ENCODE measurements at regions not wholly inside any gene's neighbourhood (a gene's known extent, or its start where the extent isn't known, plus 50 kb on each side); places are given as distances from the start of the nearest gene placed in this dataset.

GRCh38 chr9:93846349-93846748, 108.8 kb downstream of the BARX1 start:
- H3K9me3 ChIP-seq (replicated peaks; ENCODE audit: control insufficient read depth, insufficient read depth, low read length), result no peaks in the 10 kb centered on the region
- TF ChIP-seq KDM1A (IDR thresholded peaks at IDR 0.05; ENCODE audit: borderline replicate concordance), result no peak
- TF ChIP-seq SIN3A (IDR thresholded peaks at IDR 0.05; ENCODE audit: low read depth, low read length), result no peak
- TF ChIP-seq SREBF2 (IDR thresholded peaks at IDR 0.05; ENCODE audit: low read length), result no peak
- FAIRE-seq (no peak), DNase-seq (ENCODE audit: low read depth, low spot score) (no peak), ATAC-seq (no peak)
- in situ Hi-C loops (cut with MboI), result no loop called here
- no peaks in the 10 kb centered on the region for H3K27me3 ChIP-seq (replicated peaks in 1 of 2; ENCODE audit: control insufficient read depth in 2 of 2, insufficient read depth in 2 of 2, low read length in 1 of 2)
- no peak overlapping the region for H3K27ac ChIP-seq (ENCODE audit: control insufficient read depth, insufficient read depth)
- WGBS (ENCODE audit: insufficient coverage, insufficient replicate concordance, low lambda C conversion rate, missing lambda C conversion rate), result 64% methylated on average over 3 of the region's 3 CpGs
- ChIA-PET CTCF (no interaction called here), POLR2A (no interaction called here), RAD21 (ENCODE audit: unreplicated experiment) (no interaction called here), SMC1A (ENCODE audit: uncharacterized antibody, unreplicated experiment) (no interaction called here)
- H2AFZ ChIP-seq (ENCODE audit: control insufficient read depth, low read depth, low read length), result no peak overlapping the region
- no peaks in the 10 kb centered on the region for H4K20me1 ChIP-seq (ENCODE audit: control insufficient read depth, insufficient read depth)
- no peak overlapping the region for H3K9ac ChIP-seq (ENCODE audit: control insufficient read depth, insufficient read depth, low read length)
- H3K4me1 ChIP-seq (ENCODE audit: control insufficient read depth, insufficient read depth, low read length), result no peaks in the 10 kb centered on the region
- no TSS peak for BruUV-seq (replicated peaks)
- no peaks in the 10 kb centered on the region for H3K79me2 ChIP-seq (ENCODE audit: control insufficient read depth, insufficient read depth, low read length)
- intact Hi-C loops (cut with micrococcal nuclease; ENCODE audit: unreplicated experiment), result no loop called here
- H3K4me2 ChIP-seq (ENCODE audit: control insufficient read depth, insufficient read depth), result no peak overlapping the region
- no peaks in the 10 kb centered on the region for H3K36me3 ChIP-seq (ENCODE audit: control insufficient read depth in 2 of 2, insufficient read depth in 2 of 2, low read length in 1 of 2)
- H3K4me3 ChIP-seq, result no peak overlapping the region

- no peak overlapping the region for H2AFZ ChIP-seq (ENCODE audit: control insufficient read depth, low read depth, low read length)
- no peaks in the 10 kb centered on the region for H3K36me3 ChIP-seq (ENCODE audit: control insufficient read depth in 2 of 2, insufficient read depth in 2 of 2, low read length in 1 of 2)
- no peak for ATAC-seq
- intact Hi-C loops (cut with micrococcal nuclease; ENCODE audit: unreplicated experiment), result no loop called here
- SMC1A ChIA-PET (ENCODE audit: uncharacterized antibody, unreplicated experiment), result no interaction called here
- no peak overlapping the region for H3K4me2 ChIP-seq (ENCODE audit: control insufficient read depth, insufficient read depth)
- in situ Hi-C loops (cut with MboI), result no loop called here
- RAD21 ChIA-PET (ENCODE audit: unreplicated experiment), result no interaction called here
- 3% methylated on average over 3 of the region's 3 CpGs for WGBS (ENCODE audit: insufficient coverage, insufficient replicate concordance, low lambda C conversion rate, missing lambda C conversion rate)
- no peak overlapping the region for H3K27ac ChIP-seq (ENCODE audit: control insufficient read depth, insufficient read depth)
- no peaks in the 10 kb centered on the region for H4K20me1 ChIP-seq (ENCODE audit: control insufficient read depth, insufficient read depth)
- no peaks in the 10 kb centered on the region for H3K79me2 ChIP-seq (ENCODE audit: control insufficient read depth, insufficient read depth, low read length)
- DNase-seq (ENCODE audit: low read depth, low spot score), result no peak
- CTCF ChIA-PET, result no interaction called here
- FAIRE-seq, result no peak
- no peaks in the 10 kb centered on the region for H3K4me1 ChIP-seq (ENCODE audit: control insufficient read depth, insufficient read depth, low read length)
- no peak overlapping the region for H3K9ac ChIP-seq (ENCODE audit: control insufficient read depth, insufficient read depth, low read length)
- H3K9me3 ChIP-seq (replicated peaks; ENCODE audit: control insufficient read depth, insufficient read depth, low read length), result no peaks in the 10 kb centered on the region
- no TSS peak for BruUV-seq (replicated peaks)
- no peaks in the 10 kb centered on the region for H3K27me3 ChIP-seq (replicated peaks in 1 of 2; ENCODE audit: control insufficient read depth in 2 of 2, insufficient read depth in 2 of 2, low read length in 1 of 2)
- no peak overlapping the region for H3K4me3 ChIP-seq
- POLR2A ChIA-PET, result no interaction called here
- TF ChIP-seq KDM1A (IDR thresholded peaks at IDR 0.05; ENCODE audit: borderline replicate concordance), result no peak
- no peak for TF ChIP-seq PAX8 (IDR thresholded peaks at IDR 0.05)
- TF ChIP-seq RELA (IDR thresholded peaks at IDR 0.05; ENCODE audit: borderline replicate concordance, partially characterized antibody), result no peak
- TF ChIP-seq BCL11A (IDR thresholded peaks at IDR 0.05; ENCODE audit: low read depth, low read length), result no peak
- TF ChIP-seq JUNB (IDR thresholded peaks at IDR 0.05), result no peak
- TF ChIP-seq ASH2L (IDR thresholded peaks at IDR 0.05; ENCODE audit: borderline replicate concordance, low read depth), result no peak
- no peak for TF ChIP-seq KAT2A (conservative IDR thresholded peaks at IDR 0.05; ENCODE audit: control insufficient read depth, low read depth, low read length)
- TF ChIP-seq BCLAF1 (IDR thresholded peaks at IDR 0.05), result no peak
- TF ChIP-seq BCL3 (IDR thresholded peaks at IDR 0.05; ENCODE audit: borderline replicate concordance, insufficient read depth, low read depth, low read length, poor library complexity, severe bottlenecking), result no peak
- no peak for TF ChIP-seq ZNF274 (IDR thresholded peaks at IDR 0.05; ENCODE audit: insufficient read depth, insufficient read length)
- no peak for TF ChIP-seq SUPT20H (IDR thresholded peaks at IDR 0.05; ENCODE audit: borderline replicate concordance, control insufficient read depth, low read depth, low read length)
These were observed 111.8 kb downstream of the BARX1 start for GRCh38 chr9:93843396-93843795.
